Liver (tissue), 8 donors: ENCODE measurements at regions not wholly inside any gene's neighbourhood (a gene's known extent, or its start where the extent isn't known, plus 50 kb on each side); places are given as distances from the start of the nearest gene placed in this dataset.

Experiments
- DNase-seq: peaks from one replicate; pipeline ENCODE4 v3.0.0-alpha.2; 2017; ENCODE audit warnings: low spot score
- H3K27ac ChIP-seq, 2 donors: one replicate each; pipeline ENCODE4 v1.7.0; 2013; ENCODE audit warnings: inconsistent platforms in 2 of 2, low read length in 2 of 2, control low read depth in 1 of 2, low read depth in 1 of 2, mild to moderate bottlenecking in 1 of 2
- H3K27me3 ChIP-seq, 4 donors: one replicate each; pipeline versions ENCODE4 v1.6.1 to v1.7.0; 2013; ENCODE audit warnings: low read length in 3 of 4, inconsistent platforms in 1 of 4, mild to moderate bottlenecking in 1 of 4, moderate library complexity in 1 of 4; ENCODE audit not compliant: control insufficient read depth in 4 of 4, insufficient read depth in 4 of 4
- H3K36me3 ChIP-seq, 4 donors: one replicate each; pipeline versions ENCODE4 v1.6.1 to v1.7.0; 2013; ENCODE audit warnings: low read length in 3 of 4, mild to moderate bottlenecking in 3 of 4, low read depth in 1 of 4, moderate library complexity in 1 of 4; ENCODE audit not compliant: control insufficient read depth in 4 of 4, insufficient read depth in 3 of 4
- H3K4me1 ChIP-seq, 4 donors: one replicate each; pipeline versions ENCODE4 v1.6.1 to v1.7.0; 2013; ENCODE audit warnings: low read length in 3 of 4, mild to moderate bottlenecking in 3 of 4, moderate library complexity in 1 of 4; ENCODE audit not compliant: control insufficient read depth in 4 of 4, insufficient read depth in 4 of 4
- H3K4me3 ChIP-seq, 3 donors: one replicate each; pipeline versions ENCODE4 v1.6.1 to v1.7.0; 2013; ENCODE audit warnings: low read length in 3 of 3, control low read depth in 1 of 3, low read depth in 1 of 3, mild to moderate bottlenecking in 1 of 3
- H3K9ac ChIP-seq, 2 donors: one replicate each; pipeline ENCODE4 v1.7.0; 2013; ENCODE audit warnings: low read length in 2 of 2, mild to moderate bottlenecking in 2 of 2, moderate library complexity in 2 of 2, control low read depth in 1 of 2, low read depth in 1 of 2
- H3K9me3 ChIP-seq, 4 donors: one replicate each; pipeline versions ENCODE4 v1.6.1 to v1.7.0; 2013; ENCODE audit warnings: low read length in 3 of 4; ENCODE audit not compliant: control insufficient read depth in 4 of 4
- EGR1 ChIP-seq, 2 donors: IDR thresholded peaks; 2 replicates each; pipeline ENCODE4 v1.6.1; 2016 to 2018; ENCODE audit warnings: antibody characterized with exemption in 2 of 2, low read depth in 2 of 2
- FOXA1 ChIP-seq: IDR thresholded peaks from 2 replicates; pipeline ENCODE4 v1.6.1; 2016; ENCODE audit warnings: antibody characterized with exemption
- FOXA2 ChIP-seq: IDR thresholded peaks from 2 replicates; pipeline ENCODE4 v1.6.1; 2016; ENCODE audit warnings: antibody characterized with exemption
- GABPA ChIP-seq, 2 donors: IDR thresholded peaks in 1 of 2; conservative IDR thresholded peaks in 1 of 2; 2 replicates each; pipeline ENCODE4 v1.6.1; 2016; ENCODE audit warnings: antibody characterized with exemption in 2 of 2, mild to moderate bottlenecking in 1 of 2, moderate library complexity in 1 of 2
- HNF4A ChIP-seq, 2 donors: conservative IDR thresholded peaks; 2 replicates each; pipeline ENCODE4 v1.6.1; 2016; ENCODE audit warnings: antibody characterized with exemption in 2 of 2, mild to moderate bottlenecking in 2 of 2
- HNF4G ChIP-seq: IDR thresholded peaks from 2 replicates; pipeline ENCODE4 v1.6.1; 2016; ENCODE audit warnings: antibody characterized with exemption
- JUND ChIP-seq, 2 donors: IDR thresholded peaks; 2 replicates each; pipeline ENCODE4 v1.6.1; 2016; ENCODE audit warnings: antibody characterized with exemption in 2 of 2
- NR2F2 ChIP-seq: IDR thresholded peaks from 2 replicates; pipeline ENCODE4 v1.6.1; 2016; ENCODE audit warnings: antibody characterized with exemption
- RAD21 ChIP-seq, 2 donors: IDR thresholded peaks; 2 replicates each; pipeline ENCODE4 v1.6.1; 2016; ENCODE audit warnings: antibody characterized with exemption in 2 of 2, mild to moderate bottlenecking in 2 of 2
- RXRA ChIP-seq, 2 donors: IDR thresholded peaks; 2 replicates each; pipeline ENCODE4 v1.6.1; 2017 to 2018; ENCODE audit warnings: antibody characterized with exemption in 2 of 2, mild to moderate bottlenecking in 1 of 2
- SP1 ChIP-seq: IDR thresholded peaks from 2 replicates; pipeline ENCODE4 v1.6.1; 2018; ENCODE audit warnings: antibody characterized with exemption, mild to moderate bottlenecking
- TAF1 ChIP-seq: conservative IDR thresholded peaks from 2 replicates; pipeline ENCODE4 v1.6.1; 2016; ENCODE audit warnings: antibody characterized with exemption, mild to moderate bottlenecking
- YY1 ChIP-seq: IDR thresholded peaks from 2 replicates; pipeline ENCODE4 v1.6.1; 2016; ENCODE audit warnings: antibody characterized with exemption, mild to moderate bottlenecking
- WGBS: extraction: QIAGEN DNeasy Blood & Tissue Kit; methylation state at CpG from one replicate; pipeline ENCODE4 v1.1.7; 2013; 5-methylcytosine and 5-hydroxymethylcytosine counted together
- TF ChIP-seq, protein P1 (sequence below): IDR thresholded peaks from 2 replicates; pipeline ENCODE4 v1.6.1; 2016; ENCODE audit warnings: antibody characterized with exemption, mild to moderate bottlenecking
- TF ChIP-seq, protein P2 (sequence below): fragments of 150-350 bp; IDR thresholded peaks from 2 replicates; pipeline ENCODE4 v1.5.1; 2017; ENCODE audit warnings: improper control_type of control experiment, low read depth, low read length; ENCODE audit not compliant: missing input control
- TF ChIP-seq, protein P3 (sequence below): IDR thresholded peaks from 2 replicates; pipeline ENCODE4 v1.6.1; 2016; ENCODE audit warnings: antibody characterized with exemption
- TF ChIP-seq, protein P4 (sequence below): IDR thresholded peaks from 2 replicates; pipeline ENCODE4 v1.6.1; 2016; ENCODE audit warnings: antibody characterized with exemption
- donor health status: healthy.
- donor health status: healthy.
- donor health status: healthy.
- donor health status: healthy.
- donor health status: healthy.

DNA sequence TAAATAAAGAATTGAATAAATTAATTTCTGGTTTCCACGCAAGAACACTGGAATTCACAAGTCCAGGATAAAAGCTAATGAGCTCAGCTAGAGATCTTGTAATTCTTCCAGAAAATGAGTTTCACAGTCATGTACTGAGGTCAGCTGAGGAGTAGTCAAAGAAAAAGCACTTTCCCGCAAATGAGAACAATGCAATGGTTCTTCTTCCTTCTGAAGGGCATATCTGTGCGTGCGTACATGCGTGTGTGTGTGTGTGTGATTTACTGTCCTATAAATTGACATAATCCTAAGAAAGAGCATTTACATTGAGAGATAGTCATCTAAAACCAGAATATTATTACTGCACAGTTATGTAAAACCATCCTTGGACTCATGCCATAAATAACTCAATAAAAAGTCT is 968.9 kb upstream of the EYS start:
- no peak for DNase-seq
- Histone ChIP-seq H3K36me3 (no peaks in the 10 kb centered on the region), H3K9me3 (no peaks in the 10 kb centered on the region), H3K9ac (no peak overlapping the region), H3K4me3 (no peak overlapping the region), H3K4me1 (no peaks in the 10 kb centered on the region), H3K27ac (no peak overlapping the region), H3K27me3 (no peaks in the 10 kb centered on the region)
- TF ChIP-seq GABPA (IDR thresholded peaks at IDR 0.05 in 1 of 2, conservative IDR thresholded peaks at IDR 0.05 in 1 of 2) (no peak), RXRA (IDR thresholded peaks at IDR 0.05) (no peak), FOXA1 (no peak), HNF4A (conservative IDR thresholded peaks at IDR 0.05) (no peak), YY1 (no peak), JUND (IDR thresholded peaks at IDR 0.05) (no peak), NR2F2 (no peak), RAD21 (IDR thresholded peaks at IDR 0.05) (no peak), TAF1 (no peak), EGR1 (IDR thresholded peaks at IDR 0.05; ENCODE audit: low read depth in 2 of 2) (no peak), HNF4G (no peak)
- TF ChIP-seq, protein P1, sequence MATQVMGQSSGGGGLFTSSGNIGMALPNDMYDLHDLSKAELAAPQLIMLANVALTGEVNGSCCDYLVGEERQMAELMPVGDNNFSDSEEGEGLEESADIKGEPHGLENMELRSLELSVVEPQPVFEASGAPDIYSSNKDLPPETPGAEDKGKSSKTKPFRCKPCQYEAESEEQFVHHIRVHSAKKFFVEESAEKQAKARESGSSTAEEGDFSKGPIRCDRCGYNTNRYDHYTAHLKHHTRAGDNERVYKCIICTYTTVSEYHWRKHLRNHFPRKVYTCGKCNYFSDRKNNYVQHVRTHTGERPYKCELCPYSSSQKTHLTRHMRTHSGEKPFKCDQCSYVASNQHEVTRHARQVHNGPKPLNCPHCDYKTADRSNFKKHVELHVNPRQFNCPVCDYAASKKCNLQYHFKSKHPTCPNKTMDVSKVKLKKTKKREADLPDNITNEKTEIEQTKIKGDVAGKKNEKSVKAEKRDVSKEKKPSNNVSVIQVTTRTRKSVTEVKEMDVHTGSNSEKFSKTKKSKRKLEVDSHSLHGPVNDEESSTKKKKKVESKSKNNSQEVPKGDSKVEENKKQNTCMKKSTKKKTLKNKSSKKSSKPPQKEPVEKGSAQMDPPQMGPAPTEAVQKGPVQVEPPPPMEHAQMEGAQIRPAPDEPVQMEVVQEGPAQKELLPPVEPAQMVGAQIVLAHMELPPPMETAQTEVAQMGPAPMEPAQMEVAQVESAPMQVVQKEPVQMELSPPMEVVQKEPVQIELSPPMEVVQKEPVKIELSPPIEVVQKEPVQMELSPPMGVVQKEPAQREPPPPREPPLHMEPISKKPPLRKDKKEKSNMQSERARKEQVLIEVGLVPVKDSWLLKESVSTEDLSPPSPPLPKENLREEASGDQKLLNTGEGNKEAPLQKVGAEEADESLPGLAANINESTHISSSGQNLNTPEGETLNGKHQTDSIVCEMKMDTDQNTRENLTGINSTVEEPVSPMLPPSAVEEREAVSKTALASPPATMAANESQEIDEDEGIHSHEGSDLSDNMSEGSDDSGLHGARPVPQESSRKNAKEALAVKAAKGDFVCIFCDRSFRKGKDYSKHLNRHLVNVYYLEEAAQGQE, result no peak
- TF ChIP-seq, protein P2, sequence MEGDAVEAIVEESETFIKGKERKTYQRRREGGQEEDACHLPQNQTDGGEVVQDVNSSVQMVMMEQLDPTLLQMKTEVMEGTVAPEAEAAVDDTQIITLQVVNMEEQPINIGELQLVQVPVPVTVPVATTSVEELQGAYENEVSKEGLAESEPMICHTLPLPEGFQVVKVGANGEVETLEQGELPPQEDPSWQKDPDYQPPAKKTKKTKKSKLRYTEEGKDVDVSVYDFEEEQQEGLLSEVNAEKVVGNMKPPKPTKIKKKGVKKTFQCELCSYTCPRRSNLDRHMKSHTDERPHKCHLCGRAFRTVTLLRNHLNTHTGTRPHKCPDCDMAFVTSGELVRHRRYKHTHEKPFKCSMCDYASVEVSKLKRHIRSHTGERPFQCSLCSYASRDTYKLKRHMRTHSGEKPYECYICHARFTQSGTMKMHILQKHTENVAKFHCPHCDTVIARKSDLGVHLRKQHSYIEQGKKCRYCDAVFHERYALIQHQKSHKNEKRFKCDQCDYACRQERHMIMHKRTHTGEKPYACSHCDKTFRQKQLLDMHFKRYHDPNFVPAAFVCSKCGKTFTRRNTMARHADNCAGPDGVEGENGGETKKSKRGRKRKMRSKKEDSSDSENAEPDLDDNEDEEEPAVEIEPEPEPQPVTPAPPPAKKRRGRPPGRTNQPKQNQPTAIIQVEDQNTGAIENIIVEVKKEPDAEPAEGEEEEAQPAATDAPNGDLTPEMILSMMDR, result no peak
- TF ChIP-seq, protein P3, sequence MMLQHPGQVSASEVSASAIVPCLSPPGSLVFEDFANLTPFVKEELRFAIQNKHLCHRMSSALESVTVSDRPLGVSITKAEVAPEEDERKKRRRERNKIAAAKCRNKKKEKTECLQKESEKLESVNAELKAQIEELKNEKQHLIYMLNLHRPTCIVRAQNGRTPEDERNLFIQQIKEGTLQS, result no peak
- WGBS, result 66% methylated on average over 5 of the region's 5 CpGs

DNA sequence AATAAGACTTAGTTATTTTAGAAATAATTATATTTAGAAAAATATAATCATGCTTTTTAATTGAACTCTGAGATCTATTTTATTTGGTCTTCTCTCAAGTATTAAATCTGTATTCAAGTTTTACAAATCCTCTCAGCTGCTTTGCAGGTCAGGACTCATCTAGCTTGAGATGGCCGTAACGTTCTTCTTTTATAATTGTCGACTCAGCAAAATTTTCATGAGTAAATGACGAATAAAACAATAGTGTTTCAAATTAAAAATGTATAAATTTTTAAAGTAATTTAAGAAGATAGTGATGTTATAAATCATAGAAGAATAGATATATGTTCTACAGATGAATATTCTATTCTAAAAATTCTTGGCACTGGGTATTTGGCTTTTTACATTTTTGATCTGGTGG is 957.1 kb upstream of the EYS start:
- Histone ChIP-seq H3K36me3 (no peaks in the 10 kb centered on the region), H3K4me1 (no peaks in the 10 kb centered on the region), H3K9me3 (no peaks in the 10 kb centered on the region), H3K9ac (no peak overlapping the region), H3K4me3 (no peak overlapping the region), H3K27ac (no peak overlapping the region), H3K27me3 (no peaks in the 10 kb centered on the region)
- DNase-seq, result no peak
- TF ChIP-seq SP1 (no peak), RXRA (IDR thresholded peaks at IDR 0.05) (no peak), FOXA2 (no peak), JUND (IDR thresholded peaks at IDR 0.05) (no peak), EGR1 (IDR thresholded peaks at IDR 0.05; ENCODE audit: low read depth in 2 of 2) (no peak), TAF1 (no peak), NR2F2 (no peak), HNF4A (conservative IDR thresholded peaks at IDR 0.05) (no peak)
- TF ChIP-seq, protein P2, result no peak
- TF ChIP-seq, protein P1, result no peak
- TF ChIP-seq, protein P3, result no peak
- TF ChIP-seq, protein P4, sequence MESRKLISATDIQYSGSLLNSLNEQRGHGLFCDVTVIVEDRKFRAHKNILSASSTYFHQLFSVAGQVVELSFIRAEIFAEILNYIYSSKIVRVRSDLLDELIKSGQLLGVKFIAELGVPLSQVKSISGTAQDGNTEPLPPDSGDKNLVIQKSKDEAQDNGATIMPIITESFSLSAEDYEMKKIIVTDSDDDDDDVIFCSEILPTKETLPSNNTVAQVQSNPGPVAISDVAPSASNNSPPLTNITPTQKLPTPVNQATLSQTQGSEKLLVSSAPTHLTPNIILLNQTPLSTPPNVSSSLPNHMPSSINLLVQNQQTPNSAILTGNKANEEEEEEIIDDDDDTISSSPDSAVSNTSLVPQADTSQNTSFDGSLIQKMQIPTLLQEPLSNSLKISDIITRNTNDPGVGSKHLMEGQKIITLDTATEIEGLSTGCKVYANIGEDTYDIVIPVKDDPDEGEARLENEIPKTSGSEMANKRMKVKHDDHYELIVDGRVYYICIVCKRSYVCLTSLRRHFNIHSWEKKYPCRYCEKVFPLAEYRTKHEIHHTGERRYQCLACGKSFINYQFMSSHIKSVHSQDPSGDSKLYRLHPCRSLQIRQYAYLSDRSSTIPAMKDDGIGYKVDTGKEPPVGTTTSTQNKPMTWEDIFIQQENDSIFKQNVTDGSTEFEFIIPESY, result no peak
- WGBS, result 89% methylated on average over 4 of the region's 4 CpGs
